GF-D8 (cell line): ENCODE measurements at regions not wholly inside any gene's neighbourhood (a gene's known extent, or its start where the extent isn't known, plus 50 kb on each side); places are given as distances from the start of the nearest gene placed in this dataset.

Source experiments
- DNase-seq: peaks from one replicate; lab custom pipeline; 2025; lab: John Stamatoyannopoulos, UW

DNA sequence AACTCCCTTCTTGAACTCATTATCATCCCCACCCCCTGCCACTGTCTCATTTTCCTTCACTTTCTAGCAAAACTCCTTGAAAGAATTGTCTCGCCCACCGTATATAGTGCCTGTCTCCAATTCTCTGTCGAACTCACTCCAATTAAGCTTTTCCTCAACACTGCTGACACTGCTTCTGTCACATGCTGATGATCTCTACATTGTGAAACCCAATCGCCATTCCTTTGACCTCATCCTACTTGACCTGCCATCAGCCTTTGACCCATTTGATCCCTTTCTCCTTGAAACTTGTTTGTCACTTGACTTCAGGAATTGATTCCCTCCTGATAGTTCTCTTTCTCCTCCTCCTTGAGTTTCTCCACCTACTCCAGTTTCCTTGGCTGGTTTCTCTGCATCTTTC lies 54.8 kb downstream of the CCDC71L start:
- no peak for DNase-seq

GRCh38 chr7:106604971-106605370 lies 56.0 kb downstream of the CCDC71L start:
- no peak for DNase-seq

DNA sequence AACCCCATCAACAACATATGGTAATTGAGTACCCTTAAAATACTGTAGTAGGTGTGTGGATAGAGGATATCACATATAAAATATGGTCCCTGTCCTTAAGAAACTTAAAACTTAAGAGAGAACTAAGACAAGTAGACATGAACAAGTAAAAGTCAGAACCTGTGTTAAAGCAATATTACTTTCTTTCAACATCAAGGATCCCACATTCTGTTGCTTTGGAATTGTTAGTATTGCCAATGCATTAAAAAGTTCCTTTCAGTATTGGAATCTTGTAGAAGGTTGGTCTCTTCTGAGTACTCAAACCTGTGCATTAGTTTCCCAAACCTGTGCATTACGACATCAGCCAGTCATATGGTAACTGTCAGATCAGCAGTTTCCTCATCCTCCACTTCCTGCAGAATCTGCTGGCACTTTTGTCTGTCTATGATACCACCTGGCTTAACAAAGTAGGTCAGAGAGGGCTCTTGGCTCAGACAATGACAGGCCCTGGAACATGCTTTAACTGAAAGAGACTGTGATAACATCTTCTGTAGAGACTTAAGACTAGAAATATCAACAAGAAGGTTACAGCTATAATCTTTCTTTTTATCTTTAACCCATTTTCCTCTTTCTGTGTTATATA lies 56.5 kb downstream of the CCDC71L start:
- DNase-seq: no peak

GRCh38 chr7:106603346-106603745 lies 57.6 kb downstream of the CCDC71L start:
- DNase-seq: no peak

GRCh38 chr7:106602062-106602461 lies 58.9 kb downstream of the CCDC71L start:
- DNase-seq: no peak

DNA sequence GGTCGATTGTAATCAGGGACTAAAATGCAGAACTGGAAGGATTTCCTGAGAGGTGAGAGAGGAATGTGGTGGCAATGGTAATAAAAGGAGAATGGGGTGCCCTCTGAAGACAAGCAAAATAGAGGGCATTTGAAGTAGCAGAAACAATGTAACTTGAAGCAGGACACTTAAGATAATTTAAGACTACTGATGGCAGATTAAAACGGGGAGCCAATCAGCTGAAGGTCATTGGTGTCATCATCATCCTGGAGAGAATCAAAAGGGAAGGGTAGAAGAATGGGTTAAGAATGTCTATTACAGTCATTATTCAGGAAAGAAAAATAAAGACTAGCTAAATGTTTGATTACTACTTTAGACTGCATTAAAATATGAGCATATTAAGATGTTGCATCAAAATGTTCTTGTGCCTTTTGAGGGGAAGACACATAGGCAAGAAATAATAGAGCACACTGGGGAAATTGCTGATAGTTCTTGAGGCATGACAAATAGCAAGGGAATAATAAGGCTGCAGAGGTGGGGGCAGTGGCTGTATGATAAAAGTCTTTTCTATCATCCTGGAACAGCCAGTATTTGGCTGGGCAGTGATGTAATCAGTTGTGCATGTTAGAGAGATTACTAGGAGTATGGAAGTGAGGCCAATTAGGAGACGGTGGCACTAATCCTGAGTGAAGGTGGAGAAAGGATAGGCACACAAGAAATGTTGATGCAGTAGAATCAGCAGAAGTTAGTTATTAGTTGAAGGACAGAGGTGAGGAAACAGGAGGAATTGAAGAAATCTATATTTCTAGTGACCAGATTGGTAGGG lies 60.2 kb downstream of the CCDC71L start:
- no peak for DNase-seq

DNA sequence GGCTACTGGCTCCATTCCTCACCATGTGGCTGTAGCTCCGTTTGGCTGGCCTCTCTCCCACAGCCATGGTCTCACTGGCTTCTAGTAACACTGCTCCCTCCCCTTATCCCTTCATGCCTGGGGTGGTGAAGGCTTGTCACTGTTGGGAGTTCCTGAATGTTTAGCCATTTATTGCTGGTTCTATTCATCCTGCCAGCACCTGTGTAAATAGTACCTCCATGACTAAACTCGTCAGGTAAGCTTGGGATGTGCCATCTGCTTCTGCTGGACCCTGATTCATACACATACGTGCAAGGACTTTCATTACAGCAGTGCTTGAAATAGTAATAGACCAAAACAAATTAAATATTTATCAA lies 61.6 kb downstream of the CCDC71L start:
- DNase-seq: no peak

DNA sequence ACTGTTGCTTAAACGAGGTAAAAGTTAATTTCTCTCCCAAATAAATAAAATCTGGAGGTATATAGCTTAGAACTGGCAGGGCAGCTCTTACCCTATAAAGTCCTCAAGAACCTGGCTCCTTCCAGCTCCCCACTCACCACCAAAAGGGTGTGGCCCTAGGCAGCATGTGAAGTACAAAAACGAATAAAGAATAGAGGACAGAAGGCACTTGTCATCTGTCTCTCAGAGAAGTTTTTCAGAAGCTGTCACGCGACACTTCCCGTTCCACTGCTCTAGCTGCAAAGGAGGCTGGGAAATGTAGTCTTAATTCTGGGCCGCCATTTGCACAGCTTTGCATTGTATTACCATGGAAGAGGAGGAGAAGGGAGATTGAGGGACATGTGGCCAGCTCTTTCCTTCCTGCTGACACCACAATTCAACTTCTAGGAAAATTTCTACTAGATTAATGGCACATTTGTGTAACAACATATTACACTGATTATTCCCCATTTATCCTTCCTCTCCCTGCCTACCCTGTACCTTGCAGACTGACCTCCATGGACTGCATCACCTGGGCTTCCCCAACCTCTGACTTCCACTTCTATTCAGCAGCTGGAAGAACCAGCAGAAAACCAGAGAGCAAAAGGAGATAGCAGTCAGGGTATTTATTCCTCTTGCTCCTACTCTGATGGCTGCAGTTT lies 62.2 kb downstream of the CCDC71L start:
- DNase-seq: peak; percentile 16

DNA sequence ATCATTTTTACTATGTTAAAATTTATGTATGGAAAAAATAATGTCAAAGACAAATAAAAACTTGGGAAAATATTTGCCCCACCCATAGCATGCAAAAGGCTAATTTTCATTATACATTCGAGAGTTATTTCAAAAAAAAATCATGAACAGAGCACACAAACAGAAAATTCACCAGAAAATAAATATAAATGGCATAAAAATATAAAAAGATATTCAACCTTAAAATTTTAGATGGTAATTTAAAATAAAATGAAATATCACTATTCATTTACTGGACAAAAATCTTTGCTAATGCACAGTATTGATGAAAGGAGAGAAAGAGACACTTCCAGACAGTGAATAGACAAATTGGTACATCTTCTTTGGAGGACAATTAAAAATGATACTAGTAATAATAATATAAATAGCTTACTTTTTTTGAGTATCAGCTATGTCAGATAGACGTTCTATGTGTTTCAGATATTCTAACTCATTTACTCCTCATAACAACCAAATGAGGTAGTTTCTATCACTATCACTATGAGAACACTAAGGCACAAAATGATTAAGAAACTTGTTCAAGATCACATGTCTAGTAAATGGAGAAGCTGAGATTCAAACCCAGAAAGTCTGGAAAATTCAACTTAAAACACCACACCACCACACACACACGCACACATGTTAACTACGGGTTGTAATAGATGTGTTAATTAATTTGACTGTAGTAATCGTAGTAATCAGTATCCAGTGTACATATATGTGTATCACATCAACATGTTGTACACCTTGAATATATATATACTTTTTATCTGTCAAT lies 63.0 kb downstream of the CCDC71L start:
- no peak for DNase-seq

GRCh38 chr7:106597014-106597413 lies 63.9 kb downstream of the CCDC71L start:
- no peak for DNase-seq

- DNase-seq: no peak
Measured at GRCh38 chr7:106595922-106596321, 65.0 kb downstream of the CCDC71L start.

- DNase-seq: no peak
Measured at GRCh38 chr7:106593028-106593417, 67.9 kb downstream of the CCDC71L start.

DNA sequence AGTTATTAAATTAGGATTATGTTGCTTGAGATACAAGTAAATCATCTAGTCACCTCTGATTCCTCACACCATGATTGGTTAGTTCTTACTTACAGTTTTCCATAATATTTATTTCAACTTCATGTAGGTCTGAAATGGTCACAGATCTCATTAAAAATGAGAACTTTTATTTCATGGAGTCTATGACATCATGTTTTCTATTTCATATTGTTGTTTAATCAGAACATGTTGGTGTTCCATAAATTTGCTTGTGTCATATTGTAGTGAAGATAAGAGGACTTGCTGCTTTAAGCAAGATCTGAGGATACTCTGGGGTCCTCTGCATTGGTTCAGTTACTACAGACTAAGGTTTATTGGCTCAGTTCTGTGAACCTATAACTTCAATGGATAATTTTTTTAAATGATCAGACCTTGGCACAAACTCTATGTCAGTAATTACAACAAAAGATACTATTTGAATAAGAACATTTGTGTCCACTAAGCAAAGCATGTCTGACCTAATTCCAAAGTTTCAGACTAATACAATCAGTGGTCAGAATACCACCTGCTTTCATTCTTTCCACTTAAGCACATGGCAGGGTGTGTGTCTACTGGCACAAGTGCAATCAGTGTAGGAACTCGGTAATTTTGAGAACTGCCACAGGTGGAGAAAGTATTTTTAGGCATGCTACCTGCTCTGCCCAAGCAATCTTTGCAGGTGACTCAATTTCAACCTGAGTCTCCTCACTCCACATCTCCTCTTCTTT lies 68.5 kb downstream of the CCDC71L start:
- no peak for DNase-seq

DNA sequence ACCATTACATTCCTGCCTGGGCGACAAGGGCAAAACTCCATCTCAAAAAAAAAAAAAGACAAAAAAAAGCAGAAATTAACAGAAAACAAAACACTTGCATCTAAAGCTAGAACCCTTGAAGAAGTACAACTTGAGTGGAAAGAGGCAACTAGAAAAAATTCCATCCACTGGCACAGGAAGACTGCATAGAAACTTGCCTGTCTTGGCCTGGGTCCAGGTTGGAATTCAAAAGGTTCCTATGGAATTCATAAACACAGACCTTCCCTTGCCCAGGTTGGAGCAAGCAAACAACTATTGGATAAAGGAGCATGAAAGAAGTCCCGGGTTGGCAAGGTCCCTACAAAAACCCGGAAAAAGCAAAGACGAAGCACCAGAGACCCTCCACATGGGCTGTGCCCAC lies 69.8 kb downstream of the CCDC71L start:
- DNase-seq: no peak

DNA sequence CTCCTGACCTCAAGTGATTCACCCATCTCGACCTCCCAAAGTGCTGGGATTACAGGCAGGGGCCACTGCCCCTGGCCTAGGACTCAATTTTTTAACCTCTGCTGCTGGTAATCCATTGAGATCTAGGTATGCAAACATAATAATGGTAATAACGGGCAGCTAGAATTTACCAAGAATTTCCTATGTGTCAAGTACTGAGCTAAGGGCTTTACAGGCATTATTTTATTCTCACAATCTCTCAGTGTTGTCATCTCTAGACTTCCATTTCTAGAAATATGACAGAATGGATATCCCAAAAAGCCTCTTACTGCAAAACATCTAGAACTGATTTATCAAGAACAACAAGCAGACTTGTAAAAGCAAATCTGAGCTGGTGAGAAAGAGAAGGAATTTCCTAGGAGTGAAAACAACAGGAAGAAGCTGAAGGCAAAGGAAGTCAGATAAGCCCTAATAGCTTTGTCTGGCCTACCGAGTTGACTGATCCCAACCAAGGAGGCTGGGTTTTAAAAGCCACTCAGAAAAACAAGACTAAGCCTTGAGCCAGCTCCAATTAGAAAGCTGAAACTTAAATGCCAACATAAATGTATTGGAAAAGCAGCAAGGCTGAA lies 70.6 kb downstream of the CCDC71L start:
- DNase-seq: no peak

DNA sequence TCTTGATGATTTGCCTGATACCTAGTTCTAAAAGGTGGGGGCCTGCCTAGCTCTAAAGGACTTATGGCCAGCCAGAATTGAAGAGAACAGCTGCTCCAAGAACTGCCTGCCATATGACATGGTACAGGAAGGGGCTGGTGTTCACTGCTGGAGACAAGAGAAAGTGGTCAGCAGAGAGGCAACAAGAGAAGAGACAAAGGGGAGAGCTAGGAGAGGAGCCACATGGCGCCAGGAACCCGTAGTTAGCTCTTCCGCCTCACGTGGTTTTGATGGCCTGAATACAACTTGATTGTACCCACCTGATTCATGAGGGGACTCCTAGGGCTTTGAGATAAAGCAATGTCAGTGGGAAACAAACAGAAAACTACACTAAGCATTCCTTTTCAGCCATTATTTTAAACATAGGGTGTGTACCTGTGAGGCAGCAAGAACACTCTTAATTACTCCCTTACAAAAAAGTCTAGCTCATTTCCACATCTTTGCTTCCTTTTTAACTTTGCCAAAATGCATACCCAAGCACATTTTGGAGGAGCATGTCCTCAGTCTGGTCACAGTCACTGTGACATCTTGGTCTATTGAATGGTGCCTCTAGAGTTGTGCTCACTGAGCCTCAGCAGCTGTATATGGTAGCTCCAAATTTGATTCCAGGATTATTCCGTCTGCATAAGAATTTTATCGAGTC lies 71.6 kb downstream of the CCDC71L start:
- no peak for DNase-seq

GRCh38 chr7:106588422-106589197 lies 72.3 kb downstream of the CCDC71L start:
- no peak for DNase-seq

- DNase-seq: no peak
Measured at GRCh38 chr7:106584914-106585759, 75.8 kb downstream of the CCDC71L start.
